H1 (cell line): ENCODE measurements at regions not wholly inside any gene's neighbourhood (a gene's known extent, or its start where the extent isn't known, plus 50 kb on each side); places are given as distances from the start of the nearest gene placed in this dataset.

Experiments used
- CTCF ChIA-PET: fragments of 300-600 bp; sonication (Branson Sonifier 250); formaldehyde crosslinking; loops from one replicate; lab custom pipeline; 2021; ENCODE audit not compliant: partially characterized antibody; lab: Charles Lee
- POLR2A ChIA-PET: fragments of 300-600 bp; sonication (Branson Sonifier 250); formaldehyde crosslinking; loops from one replicate; lab custom pipeline; 2021; ENCODE audit warnings: inconsistent platforms; ENCODE audit not compliant: partially characterized antibody; lab: Charles Lee
- DNase-seq, 2 experiments: peaks; one replicate each; pipeline versions ENCODE4 v3.0.0 to v3.0.0-alpha.2; 2010 to 2022; ENCODE audit warnings: low spot score in 2 of 2, low read depth in 1 of 2, mixed read lengths in 1 of 2
- FAIRE-seq: peaks from 2 replicates; lab custom pipeline; 2011; peaks lifted over from hg19 to GRCh38; lab: Jason Lieb, UNC
- H2AFZ ChIP-seq: 2 replicates; pipeline ENCODE4 v1.8.1; 2012; ENCODE audit warnings: low read length, inconsistent platforms
- H2AK5ac ChIP-seq: 2 replicates; pipeline ENCODE4 v1.6.1; 2013; ENCODE audit warnings: low read depth, low read length
- H2BK120ac ChIP-seq: replicated peaks from 2 replicates; pipeline ENCODE3; 2013; ENCODE audit warnings: low read depth, low read length, inconsistent platforms
- H2BK12ac ChIP-seq: 2 replicates; pipeline ENCODE4 v1.6.1; 2013; ENCODE audit warnings: low read depth, low read length
- H2BK15ac ChIP-seq: 2 replicates; pipeline ENCODE4 v1.6.1; 2013; ENCODE audit warnings: low read length
- H2BK20ac ChIP-seq: 2 replicates; pipeline ENCODE4 v1.6.1; 2013; ENCODE audit warnings: low read length
- H2BK5ac ChIP-seq: 2 replicates; pipeline ENCODE4 v1.6.1; 2013; ENCODE audit warnings: low read depth, low read length
- H3K14ac ChIP-seq: 2 replicates; pipeline ENCODE4 v1.6.1; 2013; ENCODE audit warnings: inconsistent platforms; ENCODE audit not compliant: insufficient read length
- H3K18ac ChIP-seq: 2 replicates; pipeline ENCODE4 v1.6.1; 2013; ENCODE audit warnings: low read length; ENCODE audit errors: extremely low read depth
- H3K23ac ChIP-seq: 2 replicates; pipeline ENCODE4 v1.6.1; 2013; ENCODE audit warnings: inconsistent platforms; ENCODE audit not compliant: insufficient read length
- H3K23me2 ChIP-seq: 2 replicates; pipeline ENCODE4 v1.6.1; 2013; ENCODE audit warnings: low read depth, low read length
- H3K27ac ChIP-seq: 2 replicates; pipeline ENCODE4 v1.6.1; 2011; ENCODE audit warnings: low read depth, low read length, inconsistent platforms
- H3K27me3 ChIP-seq, 4 experiments: replicated peaks in 1 of 4; 1 replicate in 1 of 4; 2 replicates in 3 of 4; pipeline versions ENCODE4 v1.6.1 to v1.8.1; 2011 to 2013; ENCODE audit warnings: low read length in 3 of 4, mild to moderate bottlenecking in 3 of 4, inconsistent platforms in 2 of 4, mixed read lengths in 2 of 4, moderate library complexity in 1 of 4; ENCODE audit not compliant: control insufficient read depth in 3 of 4, insufficient read depth in 3 of 4; ENCODE audit errors: extremely low read depth in 1 of 4
- H3K36me3 ChIP-seq, 4 experiments: 2 replicates each; pipeline versions ENCODE4 v1.6.1 to v1.8.1; 2011 to 2013; ENCODE audit warnings: mild to moderate bottlenecking in 4 of 4, low read length in 3 of 4, moderate library complexity in 2 of 4, control low read depth in 1 of 4, inconsistent platforms in 1 of 4; ENCODE audit not compliant: insufficient read depth in 4 of 4, control insufficient read depth in 2 of 4
- H3K4ac ChIP-seq: replicated peaks from 2 replicates; pipeline ENCODE3; 2013; ENCODE audit warnings: low read length, low read depth, mixed read lengths, inconsistent platforms; ENCODE audit not compliant: insufficient read length
- H3K4me1 ChIP-seq, 4 experiments: replicated peaks in 1 of 4; 1 replicate in 1 of 4; 2 replicates in 3 of 4; pipeline versions ENCODE4 v1.6.1 to v1.8.1; 2011 to 2013; ENCODE audit warnings: low read length in 3 of 4, inconsistent platforms in 2 of 4, mixed read lengths in 1 of 4; ENCODE audit not compliant: insufficient read depth in 4 of 4, control insufficient read depth in 3 of 4
- H3K4me2 ChIP-seq, 2 experiments: 2 replicates each; pipeline versions ENCODE4 v1.6.1 to v1.8.1; 2011 to 2013; ENCODE audit warnings: low read depth in 2 of 2, low read length in 2 of 2, control low read depth in 1 of 2, inconsistent platforms in 1 of 2, mild to moderate bottlenecking in 1 of 2; ENCODE audit not compliant: insufficient read depth in 1 of 2
- H3K4me3 ChIP-seq, 4 experiments: fragments of 200-600, 300-600 bp in 1 of 4; sonication (generic), shearing (Covaris generic), sonication (Bioruptor Twin) in 1 of 4; 2 replicates each; pipeline versions ENCODE4 v1.5.1 to v1.8.1; 2011 to 2016; ENCODE audit warnings: low read length in 4 of 4, low read depth in 3 of 4, control low read depth in 2 of 4, inconsistent platforms in 2 of 4, mild to moderate bottlenecking in 2 of 4, mixed read lengths in 1 of 4, moderate library complexity in 1 of 4; ENCODE audit not compliant: insufficient read depth in 2 of 4; ENCODE audit errors: extremely low read depth in 1 of 4
- H3K56ac ChIP-seq: replicated peaks from 2 replicates; pipeline ENCODE3; 2013; ENCODE audit warnings: low read depth, mild to moderate bottlenecking, mixed read lengths, low read length, inconsistent platforms; ENCODE audit not compliant: insufficient read length
- H3K79me1 ChIP-seq: 2 replicates; pipeline ENCODE4 v1.6.1; 2013; ENCODE audit warnings: low read depth, low read length, control low read depth
- H3K79me2 ChIP-seq, 2 experiments: 2 replicates each; pipeline versions ENCODE4 v1.6.1 to v1.8.1; 2012 to 2013; ENCODE audit warnings: low read length in 2 of 2, mild to moderate bottlenecking in 2 of 2, inconsistent platforms in 1 of 2; ENCODE audit not compliant: insufficient read depth in 2 of 2, control insufficient read depth in 1 of 2
- H3K9ac ChIP-seq, 4 experiments: replicated peaks in 1 of 4; 1 replicate in 1 of 4; 2 replicates in 3 of 4; pipeline versions ENCODE4 v1.6.1 to v1.8.1; 2011 to 2013; ENCODE audit warnings: low read depth in 3 of 4, low read length in 3 of 4, control low read depth in 2 of 4, mild to moderate bottlenecking in 2 of 4, moderate library complexity in 2 of 4, inconsistent platforms in 1 of 4; ENCODE audit errors: extremely low read depth in 1 of 4
- H3K9me3 ChIP-seq, 2 experiments: 2 replicates each; pipeline versions ENCODE4 v1.6.1 to v1.8.1; 2012 to 2013; ENCODE audit warnings: mild to moderate bottlenecking in 2 of 2, moderate library complexity in 2 of 2, control low read depth in 1 of 2, inconsistent platforms in 1 of 2, low read depth in 1 of 2, low read length in 1 of 2, mixed read lengths in 1 of 2; ENCODE audit not compliant: insufficient read depth in 2 of 2
- H4K20me1 ChIP-seq, 2 experiments: replicated peaks in 1 of 2; 2 replicates each; pipeline versions ENCODE3 to v1.8.1; 2011 to 2013; ENCODE audit warnings: inconsistent platforms in 2 of 2, low read length in 2 of 2, mild to moderate bottlenecking in 1 of 2; ENCODE audit not compliant: insufficient read depth in 2 of 2, control insufficient read depth in 1 of 2
- H4K5ac ChIP-seq: 2 replicates; pipeline ENCODE4 v1.6.1; 2013; ENCODE audit warnings: low read length, low read depth, mixed read lengths, inconsistent platforms; ENCODE audit not compliant: insufficient read length
- H4K8ac ChIP-seq: 2 replicates; pipeline ENCODE4 v1.8.0; 2013; ENCODE audit warnings: mild to moderate bottlenecking, moderate library complexity, low read length, inconsistent platforms; ENCODE audit not compliant: insufficient read depth; ENCODE audit errors: extremely low read depth
- H4K91ac ChIP-seq: replicated peaks from 2 replicates; pipeline ENCODE3; 2013; ENCODE audit warnings: low read length, mixed read lengths, inconsistent platforms; ENCODE audit not compliant: insufficient read length
- CBX5 ChIP-seq: fragments of 300-800, 300-1000 bp; sonication (generic); IDR thresholded peaks from 2 replicates; pipeline ENCODE4 v1.7.1; 2016; ENCODE audit warnings: antibody characterized with exemption, low read length, low read depth
- CREB1 ChIP-seq: IDR thresholded peaks from 2 replicates; pipeline ENCODE4 v1.6.1; 2012; ENCODE audit warnings: inconsistent platforms
- POU5F1 ChIP-seq: IDR thresholded peaks from 2 replicates; pipeline ENCODE4 v1.6.1; 2011; ENCODE audit warnings: low read depth, mild to moderate bottlenecking, low read length, moderate library complexity
- RAD21 ChIP-seq, 2 experiments: IDR thresholded peaks in 1 of 2; conservative IDR thresholded peaks in 1 of 2; 2 replicates each; pipeline ENCODE4 v1.6.1; 2011; ENCODE audit warnings: low read depth in 2 of 2, low read length in 2 of 2, improper control_type of control experiment in 1 of 2, inconsistent platforms in 1 of 2, mild to moderate bottlenecking in 1 of 2, moderate library complexity in 1 of 2
- RBBP5 ChIP-seq: IDR thresholded peaks from 2 replicates; pipeline ENCODE4 v1.7.1; 2012; ENCODE audit warnings: low read depth, mild to moderate bottlenecking, inconsistent platforms, low read length, moderate library complexity, borderline replicate concordance
- SIN3A ChIP-seq, 2 experiments: IDR thresholded peaks in 1 of 2; conservative IDR thresholded peaks in 1 of 2; 2 replicates each; pipeline ENCODE4 v1.6.1; 2011 to 2012; ENCODE audit warnings: low read length in 2 of 2, improper control_type of control experiment in 1 of 2, low read depth in 1 of 2, mild to moderate bottlenecking in 1 of 2
- SIRT6 ChIP-seq: IDR thresholded peaks from one replicate; pipeline ENCODE4 v1.7.1; 2012; ENCODE audit warnings: low read length, inconsistent platforms
- TCF12 ChIP-seq: IDR thresholded peaks from 2 replicates; pipeline ENCODE4 v1.6.1; 2011; ENCODE audit warnings: low read depth, mild to moderate bottlenecking, low read length
- TEAD4 ChIP-seq: IDR thresholded peaks from 2 replicates; pipeline ENCODE4 v1.6.1; 2012; ENCODE audit warnings: low read depth, low read length, inconsistent platforms, mixed read lengths
- WGBS, 2 experiments: shearing (Covaris generic) in 1 of 2; methylation state at CpG; one replicate each; pipeline versions ENCODE4 v1.1.6 to v1.1.7; 2013 to 2015; ENCODE audit warnings: low lambda C conversion rate in 2 of 2, mixed read lengths in 2 of 2, inconsistent platforms in 1 of 2, low coverage in 1 of 2, missing lambda C conversion rate in 1 of 2; ENCODE audit not compliant: insufficient replicate concordance in 2 of 2, insufficient coverage in 1 of 2, insufficient read length in 1 of 2; ENCODE audit errors: extremely low coverage in 1 of 2, missing lambda C conversion rate in 1 of 2; 5-methylcytosine and 5-hydroxymethylcytosine counted together
- TF ChIP-seq, protein P1 (sequence below): IDR thresholded peaks from 2 replicates; pipeline ENCODE4 v1.6.1; 2011; ENCODE audit warnings: low read depth, mild to moderate bottlenecking, low read length; ENCODE audit not compliant: insufficient read depth
- TF ChIP-seq, protein P2 (sequence below): IDR thresholded peaks from 2 replicates; pipeline ENCODE4 v1.6.1; 2012; ENCODE audit warnings: low read length, inconsistent platforms

DNA sequence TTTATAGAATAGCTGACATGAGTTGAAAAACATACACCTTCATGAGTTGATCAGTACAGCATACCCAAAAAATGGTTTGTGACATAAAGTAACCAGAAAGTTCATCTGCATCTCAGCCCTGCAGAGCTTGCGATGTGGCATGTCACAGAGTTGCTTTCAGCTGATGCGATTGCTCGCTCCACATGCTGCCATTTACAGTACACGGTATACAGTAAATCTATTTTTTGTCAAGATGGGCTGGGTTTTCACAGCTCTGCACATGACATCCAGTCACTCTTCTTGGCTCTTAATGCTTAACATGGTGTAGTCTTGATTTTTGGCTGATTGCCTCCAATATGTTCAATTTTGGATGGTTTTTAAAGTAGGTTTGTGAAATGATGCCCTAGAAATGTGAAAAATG lies 811.9 kb downstream of the SATB2 start:
- H2BK20ac ChIP-seq: no peak overlapping the region
- DNase-seq (no peak), FAIRE-seq (no peak)
- H3K4me3 ChIP-seq: no peak overlapping the region
- TF ChIP-seq TCF12: no peak
- no peak for TF ChIP-seq CREB1
- no peak for TF ChIP-seq RBBP5
- TF ChIP-seq SIN3A (conservative IDR thresholded peaks at IDR 0.05 in 1 of 2, IDR thresholded peaks at IDR 0.05 in 1 of 2; ENCODE audit: low read depth in 1 of 2, low read length in 2 of 2): no peak
- TF ChIP-seq, protein P1, sequence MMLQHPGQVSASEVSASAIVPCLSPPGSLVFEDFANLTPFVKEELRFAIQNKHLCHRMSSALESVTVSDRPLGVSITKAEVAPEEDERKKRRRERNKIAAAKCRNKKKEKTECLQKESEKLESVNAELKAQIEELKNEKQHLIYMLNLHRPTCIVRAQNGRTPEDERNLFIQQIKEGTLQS: no peak
- no peak for TF ChIP-seq SIRT6
- no peak for TF ChIP-seq CBX5
- TF ChIP-seq POU5F1: no peak
- TF ChIP-seq, protein P2, sequence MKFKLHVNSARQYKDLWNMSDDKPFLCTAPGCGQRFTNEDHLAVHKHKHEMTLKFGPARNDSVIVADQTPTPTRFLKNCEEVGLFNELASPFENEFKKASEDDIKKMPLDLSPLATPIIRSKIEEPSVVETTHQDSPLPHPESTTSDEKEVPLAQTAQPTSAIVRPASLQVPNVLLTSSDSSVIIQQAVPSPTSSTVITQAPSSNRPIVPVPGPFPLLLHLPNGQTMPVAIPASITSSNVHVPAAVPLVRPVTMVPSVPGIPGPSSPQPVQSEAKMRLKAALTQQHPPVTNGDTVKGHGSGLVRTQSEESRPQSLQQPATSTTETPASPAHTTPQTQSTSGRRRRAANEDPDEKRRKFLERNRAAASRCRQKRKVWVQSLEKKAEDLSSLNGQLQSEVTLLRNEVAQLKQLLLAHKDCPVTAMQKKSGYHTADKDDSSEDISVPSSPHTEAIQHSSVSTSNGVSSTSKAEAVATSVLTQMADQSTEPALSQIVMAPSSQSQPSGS: no peak
- TF ChIP-seq TEAD4: no peak
- no peak for TF ChIP-seq RAD21 (IDR thresholded peaks at IDR 0.05 in 1 of 2, conservative IDR thresholded peaks at IDR 0.05 in 1 of 2; ENCODE audit: low read depth in 2 of 2, low read length in 2 of 2)
- H3K9ac ChIP-seq: no peak overlapping the region
- H2AK5ac ChIP-seq: no peak overlapping the region
- H3K4me1 ChIP-seq: no peaks in the 10 kb centered on the region
- H3K79me2 ChIP-seq: no peaks in the 10 kb centered on the region
- H3K27ac ChIP-seq: no peak overlapping the region
- no peaks in the 10 kb centered on the region for H3K27me3 ChIP-seq
- H2BK120ac ChIP-seq: no peak overlapping the region
- H3K79me1 ChIP-seq: no peaks in the 10 kb centered on the region
- H2AFZ ChIP-seq: no peak overlapping the region
- CTCF ChIA-PET: interaction anchor here (1.0 to 1.5 kb wide), 2 partner anchors 9 to 271 kb away, joined by 4 read pairs; no protein-coding TSS in a partner anchor
- H4K91ac ChIP-seq: no peak overlapping the region
- no peak overlapping the region for H4K8ac ChIP-seq
- H3K23ac ChIP-seq: no peak overlapping the region
- H4K5ac ChIP-seq: no peak overlapping the region
- H2BK5ac ChIP-seq: no peak overlapping the region
- H3K4ac ChIP-seq: no peak overlapping the region
- H3K18ac ChIP-seq: no peak overlapping the region
- no peaks in the 10 kb centered on the region for H3K9me3 ChIP-seq
- H3K4me2 ChIP-seq: no peak overlapping the region
- H3K56ac ChIP-seq: no peak overlapping the region
- 94% methylated on average over 4 of the region's 4 CpGs; no CpG with 5 or more reads in 1 of the 2 experiments for WGBS, 2 experiments
- no peaks in the 10 kb centered on the region for H4K20me1 ChIP-seq
- H3K14ac ChIP-seq: no peak overlapping the region
- H2BK15ac ChIP-seq: no peak overlapping the region
- no peaks in the 10 kb centered on the region for H3K23me2 ChIP-seq
- no peaks in the 10 kb centered on the region for H3K36me3 ChIP-seq
- H2BK12ac ChIP-seq: no peak overlapping the region
- POLR2A ChIA-PET: no interaction called here
